Rectal smooth muscle tissue (tissue), 1 donor: ENCODE measurements at regions not wholly inside any gene's neighbourhood (a gene's known extent, or its start where the extent isn't known, plus 50 kb on each side); places are given as distances from the start of the nearest gene placed in this dataset.

Experiments
- H3K27ac ChIP-seq: one replicate; pipeline ENCODE4 v1.7.0; 2013; ENCODE audit warnings: low read depth, low read length, inconsistent platforms
- H3K27me3 ChIP-seq: one replicate; pipeline ENCODE4 v1.7.0; 2013; ENCODE audit warnings: low read length; ENCODE audit not compliant: control insufficient read depth, insufficient read depth
- H3K36me3 ChIP-seq: one replicate; pipeline ENCODE4 v1.7.0; 2013; ENCODE audit warnings: low read length; ENCODE audit not compliant: control insufficient read depth, insufficient read depth
- H3K4me1 ChIP-seq: one replicate; pipeline ENCODE4 v1.7.0; 2013; ENCODE audit warnings: low read length; ENCODE audit not compliant: control insufficient read depth, insufficient read depth
- H3K4me3 ChIP-seq: one replicate; pipeline ENCODE4 v1.7.0; 2013; ENCODE audit warnings: low read length
- H3K9ac ChIP-seq: one replicate; pipeline ENCODE4 v1.7.0; 2013; ENCODE audit warnings: low read length

- Histone ChIP-seq H3K36me3 (no peaks in the 10 kb centered on the region), H3K27ac (no peak overlapping the region), H3K9ac (no peak overlapping the region), H3K27me3 (no peaks in the 10 kb centered on the region), H3K4me1 (no peaks in the 10 kb centered on the region), H3K4me3 (no peak overlapping the region)
These were observed 208.3 kb upstream of the SYT4 start for GRCh38 chr18:43485545-43485963.

DNA sequence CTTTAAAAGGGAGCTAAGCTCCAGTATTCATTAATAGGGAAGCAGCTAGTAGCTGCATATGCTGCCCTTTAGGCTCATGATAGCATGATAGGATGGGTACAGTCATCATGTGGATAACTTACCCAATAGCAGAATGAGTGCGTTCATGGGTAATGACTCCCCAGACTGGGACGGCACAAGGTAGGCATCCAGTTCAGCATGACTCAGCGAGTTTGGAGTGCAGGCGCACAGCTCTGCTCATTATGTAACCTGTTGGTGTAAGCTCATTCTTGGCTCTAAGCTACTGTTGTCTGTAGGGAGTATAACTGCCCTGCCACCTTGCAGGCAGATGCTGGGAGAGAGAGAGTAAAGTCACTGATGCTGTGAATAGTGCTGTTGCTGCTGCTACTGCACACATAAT is 209.2 kb upstream of the SYT4 start:
- H3K36me3 ChIP-seq, result no peaks in the 10 kb centered on the region
- H3K9ac ChIP-seq, result no peak overlapping the region
- no peak overlapping the region for H3K4me3 ChIP-seq
- no peaks in the 10 kb centered on the region for H3K27me3 ChIP-seq
- no peaks in the 10 kb centered on the region for H3K4me1 ChIP-seq
- no peak overlapping the region for H3K27ac ChIP-seq

DNA sequence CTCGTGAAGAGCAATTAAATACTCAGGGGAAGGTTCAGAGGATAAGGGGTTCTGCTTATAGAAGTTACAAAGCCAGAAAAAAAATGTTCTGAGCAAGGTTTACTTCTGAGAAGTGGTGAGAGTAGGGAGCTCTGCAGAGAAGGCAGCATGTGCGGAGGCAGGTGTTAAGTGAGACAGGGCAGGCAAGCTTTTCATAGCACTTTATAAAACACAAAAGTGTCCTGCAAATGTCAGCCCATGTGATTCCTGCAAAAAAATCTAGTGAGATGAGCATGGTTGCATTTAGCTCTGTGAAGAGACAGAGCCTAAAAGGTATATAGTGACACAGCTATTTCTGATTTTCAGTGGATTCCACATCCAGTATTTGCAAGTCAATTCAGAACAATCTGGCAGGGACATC is 223.8 kb upstream of the SYT4 start:
- Histone ChIP-seq H3K4me1 (no peaks in the 10 kb centered on the region), H3K27me3 (no peaks in the 10 kb centered on the region), H3K9ac (no peak overlapping the region), H3K27ac (no peak overlapping the region), H3K4me3 (no peak overlapping the region), H3K36me3 (no peaks in the 10 kb centered on the region)

DNA sequence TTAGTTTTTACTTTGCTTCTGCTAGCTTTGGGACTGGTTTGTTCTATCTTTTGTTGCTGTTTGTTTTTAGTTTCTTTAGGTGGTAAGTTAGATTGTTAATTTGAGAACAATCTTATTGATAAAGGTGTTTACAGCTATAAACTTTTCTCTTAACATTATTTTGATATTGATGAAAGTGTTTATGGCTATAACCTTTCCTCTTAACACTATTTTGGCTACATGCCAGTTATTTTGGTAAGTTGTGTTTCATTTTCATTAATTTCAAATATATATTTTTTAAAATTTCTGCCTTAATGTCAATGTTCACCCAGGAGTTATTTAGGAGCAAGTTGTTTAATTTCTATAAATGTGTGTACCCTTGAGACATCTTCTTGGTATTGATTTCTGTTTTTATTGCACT is 229.6 kb upstream of the SYT4 start:
- no peaks in the 10 kb centered on the region for H3K27me3 ChIP-seq
- H3K4me1 ChIP-seq, result no peaks in the 10 kb centered on the region
- H3K4me3 ChIP-seq, result no peak overlapping the region
- H3K9ac ChIP-seq, result no peak overlapping the region
- no peak overlapping the region for H3K27ac ChIP-seq
- H3K36me3 ChIP-seq, result no peaks in the 10 kb centered on the region

DNA sequence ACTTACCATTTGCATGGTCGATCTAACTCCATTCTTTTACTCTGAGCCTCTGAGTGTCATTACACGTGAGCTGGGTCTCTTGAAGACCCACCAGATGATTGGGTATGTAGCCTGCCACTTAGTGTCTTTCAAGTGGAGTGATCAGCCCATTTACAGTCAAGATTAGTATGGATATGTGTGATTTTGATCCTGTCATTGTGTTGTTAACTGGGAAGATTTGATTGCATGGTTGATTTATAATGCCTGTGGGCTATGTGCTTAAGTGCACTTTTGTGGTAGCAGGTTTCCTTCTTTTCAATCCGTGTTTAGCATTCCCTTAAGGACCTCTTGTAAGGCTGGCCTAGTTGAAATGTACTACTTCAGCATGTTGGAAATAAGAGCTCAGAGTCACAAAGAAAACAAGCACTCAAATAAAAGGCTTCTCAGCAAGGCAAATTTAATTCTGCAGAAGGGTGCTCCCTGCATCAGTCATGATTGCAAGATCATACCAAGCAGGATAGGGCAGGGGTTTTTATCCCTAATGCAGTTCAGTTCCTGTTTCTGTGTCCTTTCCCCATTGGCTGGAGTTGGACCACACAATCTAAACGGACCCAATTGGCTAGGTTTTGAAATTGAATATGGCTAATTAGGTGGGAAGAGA is 230.7 kb upstream of the SYT4 start:
- Histone ChIP-seq H3K4me3 (no peak overlapping the region), H3K4me1 (no peaks in the 10 kb centered on the region), H3K27ac (no peak overlapping the region), H3K36me3 (no peaks in the 10 kb centered on the region), H3K9ac (no peak overlapping the region), H3K27me3 (no peaks in the 10 kb centered on the region)

DNA sequence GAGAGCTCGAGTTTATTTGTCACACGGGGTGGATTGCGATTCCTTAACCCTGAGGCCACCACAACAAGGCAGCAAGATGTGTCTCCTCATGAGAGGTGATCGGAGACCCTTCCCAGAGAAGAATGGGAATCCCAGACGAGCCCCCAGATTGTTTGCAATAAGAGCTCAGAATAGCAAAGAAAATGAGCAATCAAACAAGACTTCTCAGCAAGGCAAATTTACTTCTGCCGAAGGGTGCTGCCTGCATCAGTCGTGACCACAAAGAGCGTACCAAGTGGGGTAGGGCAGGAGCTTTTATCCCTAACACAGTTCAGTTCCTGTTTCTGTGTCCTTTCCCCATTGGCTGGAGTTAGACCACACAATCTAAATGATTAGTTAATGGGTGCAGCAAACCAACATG is 237.5 kb upstream of the SYT4 start:
- Histone ChIP-seq H3K4me3 (no peak overlapping the region), H3K9ac (no peak overlapping the region), H3K27ac (no peak overlapping the region), H3K4me1 (no peaks in the 10 kb centered on the region), H3K27me3 (no peaks in the 10 kb centered on the region), H3K36me3 (no peaks in the 10 kb centered on the region)

- Histone ChIP-seq H3K36me3 (no peaks in the 10 kb centered on the region), H3K9ac (no peak overlapping the region), H3K27me3 (no peaks in the 10 kb centered on the region), H3K27ac (no peak overlapping the region), H3K4me1 (no peaks in the 10 kb centered on the region), H3K4me3 (no peak overlapping the region)
These were observed 238.2 kb upstream of the SYT4 start for GRCh38 chr18:43515481-43515880.

DNA sequence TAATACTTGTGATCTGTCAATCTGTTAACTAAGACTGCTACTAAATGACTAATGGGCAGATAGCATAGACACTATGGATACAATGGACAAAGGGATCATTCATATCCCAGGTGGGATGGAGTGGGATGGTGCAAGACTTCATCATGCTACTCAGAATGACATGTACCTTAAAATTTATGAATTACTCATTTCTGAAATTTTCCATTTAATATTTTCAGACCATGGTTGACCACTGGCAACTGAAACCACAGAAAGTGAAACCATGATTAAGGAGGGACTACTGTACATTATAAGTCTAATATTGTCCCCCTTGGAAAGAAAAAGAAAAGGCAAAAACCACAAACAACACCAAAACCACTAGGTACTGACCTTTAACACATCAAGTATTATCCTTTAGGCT is 247.0 kb upstream of the SYT4 start:
- no peak overlapping the region for H3K27ac ChIP-seq
- H3K4me3 ChIP-seq, result no peak overlapping the region
- H3K36me3 ChIP-seq, result no peaks in the 10 kb centered on the region
- H3K4me1 ChIP-seq, result peaks cover 3% of the 10 kb centered on the region
- no peaks in the 10 kb centered on the region for H3K27me3 ChIP-seq
- no peak overlapping the region for H3K9ac ChIP-seq

- H3K27me3 ChIP-seq, result no peaks in the 10 kb centered on the region
- H3K4me3 ChIP-seq, result no peak overlapping the region
- H3K27ac ChIP-seq, result no peak overlapping the region
- H3K4me1 ChIP-seq, result peaks cover 3% of the 10 kb centered on the region
- H3K36me3 ChIP-seq, result no peaks in the 10 kb centered on the region
- no peak overlapping the region for H3K9ac ChIP-seq
These were observed 247.9 kb upstream of the SYT4 start for GRCh38 chr18:43525169-43525568.

- Histone ChIP-seq H3K27me3 (no peaks in the 10 kb centered on the region), H3K27ac (no peak overlapping the region), H3K36me3 (no peaks in the 10 kb centered on the region), H3K4me3 (no peak overlapping the region), H3K9ac (no peak overlapping the region), H3K4me1 (peaks cover 3% of the 10 kb centered on the region)
These were observed 249.3 kb upstream of the SYT4 start for GRCh38 chr18:43526426-43527145.

- Histone ChIP-seq H3K4me1 (peaks cover 3% of the 10 kb centered on the region), H3K36me3 (no peaks in the 10 kb centered on the region), H3K9ac (no peak overlapping the region), H3K27ac (no peak overlapping the region), H3K4me3 (no peak overlapping the region), H3K27me3 (no peaks in the 10 kb centered on the region)
These were observed 254.1 kb upstream of the SYT4 start for GRCh38 chr18:43531438-43531837.

GRCh38 chr18:43533371-43533770 is 256.1 kb upstream of the SYT4 start:
- H3K4me1 ChIP-seq, result no peaks in the 10 kb centered on the region
- H3K36me3 ChIP-seq, result no peaks in the 10 kb centered on the region
- no peak overlapping the region for H3K9ac ChIP-seq
- H3K27me3 ChIP-seq, result no peaks in the 10 kb centered on the region
- no peak overlapping the region for H3K4me3 ChIP-seq
- H3K27ac ChIP-seq, result no peak overlapping the region

GRCh38 chr18:43534511-43534910 is 257.2 kb upstream of the SYT4 start:
- no peaks in the 10 kb centered on the region for H3K36me3 ChIP-seq
- no peak overlapping the region for H3K9ac ChIP-seq
- no peaks in the 10 kb centered on the region for H3K27me3 ChIP-seq
- H3K4me3 ChIP-seq, result no peak overlapping the region
- no peak overlapping the region for H3K27ac ChIP-seq
- H3K4me1 ChIP-seq, result no peaks in the 10 kb centered on the region
